D721Med (cell line): ENCODE measurements at regions not wholly inside any gene's neighbourhood (a gene's known extent, or its start where the extent isn't known, plus 50 kb on each side); places are given as distances from the start of the nearest gene placed in this dataset.
A peak's percentile ranks its signal among the peaks of the same experiment; 100 is the strongest.

Experiments
- DNase-seq: peaks from one replicate; pipeline ENCODE4 v3.0.0; 2011; ENCODE audit warnings: low spot score; ENCODE audit not compliant: insufficient read length
- FAIRE-seq: peaks from 2 replicates; lab custom pipeline; 2011; peaks lifted over from hg19 to GRCh38; lab: Jason Lieb, UNC
- TF ChIP-seq, protein P1 (sequence below): IDR thresholded peaks from 2 replicates; pipeline ENCODE4 v1.5.1; 2012; ENCODE audit warnings: mild to moderate bottlenecking, control low read depth; ENCODE audit not compliant: insufficient read depth; ENCODE audit errors: missing control alignments

DNA sequence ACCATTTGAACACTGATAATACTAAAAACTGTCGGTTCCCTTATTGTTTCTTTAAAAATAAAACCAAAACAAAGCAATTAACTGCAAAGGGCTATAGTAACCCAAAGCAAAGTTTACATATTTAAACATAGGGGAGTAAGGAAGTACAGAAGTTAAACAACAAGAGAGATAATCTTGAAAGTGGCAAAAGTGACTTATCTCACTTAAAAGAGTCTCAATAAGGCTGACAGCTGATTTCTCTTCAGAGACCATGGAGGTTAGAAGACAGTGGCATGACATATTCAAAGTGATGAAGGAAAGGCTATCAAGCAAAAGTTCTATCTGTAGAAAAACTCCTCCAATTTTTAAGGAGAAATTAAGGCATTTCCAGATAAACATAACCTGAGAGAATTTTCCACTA is 233.5 kb upstream of the HDAC9 start:
- TF ChIP-seq, protein P1, sequence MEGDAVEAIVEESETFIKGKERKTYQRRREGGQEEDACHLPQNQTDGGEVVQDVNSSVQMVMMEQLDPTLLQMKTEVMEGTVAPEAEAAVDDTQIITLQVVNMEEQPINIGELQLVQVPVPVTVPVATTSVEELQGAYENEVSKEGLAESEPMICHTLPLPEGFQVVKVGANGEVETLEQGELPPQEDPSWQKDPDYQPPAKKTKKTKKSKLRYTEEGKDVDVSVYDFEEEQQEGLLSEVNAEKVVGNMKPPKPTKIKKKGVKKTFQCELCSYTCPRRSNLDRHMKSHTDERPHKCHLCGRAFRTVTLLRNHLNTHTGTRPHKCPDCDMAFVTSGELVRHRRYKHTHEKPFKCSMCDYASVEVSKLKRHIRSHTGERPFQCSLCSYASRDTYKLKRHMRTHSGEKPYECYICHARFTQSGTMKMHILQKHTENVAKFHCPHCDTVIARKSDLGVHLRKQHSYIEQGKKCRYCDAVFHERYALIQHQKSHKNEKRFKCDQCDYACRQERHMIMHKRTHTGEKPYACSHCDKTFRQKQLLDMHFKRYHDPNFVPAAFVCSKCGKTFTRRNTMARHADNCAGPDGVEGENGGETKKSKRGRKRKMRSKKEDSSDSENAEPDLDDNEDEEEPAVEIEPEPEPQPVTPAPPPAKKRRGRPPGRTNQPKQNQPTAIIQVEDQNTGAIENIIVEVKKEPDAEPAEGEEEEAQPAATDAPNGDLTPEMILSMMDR, result no peak
- FAIRE-seq (no peak), DNase-seq (no peak)

DNA sequence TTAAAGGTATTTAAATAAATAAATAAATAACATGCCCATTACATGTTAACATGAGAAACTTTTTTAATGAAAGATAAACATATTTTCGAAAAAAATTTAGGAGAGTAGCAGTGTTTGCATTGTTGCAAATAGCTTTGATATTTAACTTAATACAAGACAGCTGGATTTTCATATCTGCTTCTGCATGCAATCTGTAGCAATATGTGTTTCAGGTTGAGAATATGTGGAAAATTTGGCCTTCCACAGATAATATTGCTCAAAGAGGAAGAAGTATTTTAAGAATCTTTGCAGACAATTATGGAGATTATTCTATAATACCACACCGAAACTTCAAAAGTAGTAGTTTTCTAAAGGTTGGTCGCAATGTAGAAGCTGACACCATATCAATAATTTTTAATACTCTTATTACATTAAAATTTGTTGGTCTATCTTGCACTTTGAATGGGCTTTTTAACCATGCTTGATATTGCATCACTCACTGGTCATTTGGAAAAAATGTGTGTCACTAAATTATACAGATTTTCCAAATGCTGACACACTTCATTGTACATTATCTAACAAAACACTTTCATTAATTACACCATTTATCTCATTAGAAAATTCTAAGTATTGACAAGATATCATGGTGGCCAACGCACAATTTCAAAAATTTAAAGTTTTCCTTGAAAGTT is 229.8 kb upstream of the HDAC9 start:
- TF ChIP-seq, protein P1, result no peak
- no peak for DNase-seq
- FAIRE-seq, result no peak

DNA sequence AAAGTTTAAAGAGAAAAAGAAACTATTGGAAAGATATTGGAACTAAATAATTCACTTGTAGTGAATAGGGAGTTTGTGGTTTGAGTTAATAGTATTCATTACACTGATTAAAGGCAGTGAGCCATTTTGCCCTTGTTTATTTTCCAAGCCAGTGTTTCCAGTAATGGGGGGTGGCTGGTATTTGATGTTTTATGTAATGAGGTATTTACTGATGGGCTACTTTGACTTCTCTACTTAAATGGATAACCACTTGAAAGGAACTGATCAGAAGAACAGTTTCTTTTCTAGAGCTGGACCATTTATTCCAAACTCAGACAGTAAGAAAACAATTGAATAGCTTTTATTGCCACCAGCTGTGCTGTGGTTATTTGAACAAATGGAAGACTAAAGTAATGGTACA is 227.0 kb upstream of the HDAC9 start:
- no peak for DNase-seq
- TF ChIP-seq, protein P1, result no peak
- FAIRE-seq, result no peak

DNA sequence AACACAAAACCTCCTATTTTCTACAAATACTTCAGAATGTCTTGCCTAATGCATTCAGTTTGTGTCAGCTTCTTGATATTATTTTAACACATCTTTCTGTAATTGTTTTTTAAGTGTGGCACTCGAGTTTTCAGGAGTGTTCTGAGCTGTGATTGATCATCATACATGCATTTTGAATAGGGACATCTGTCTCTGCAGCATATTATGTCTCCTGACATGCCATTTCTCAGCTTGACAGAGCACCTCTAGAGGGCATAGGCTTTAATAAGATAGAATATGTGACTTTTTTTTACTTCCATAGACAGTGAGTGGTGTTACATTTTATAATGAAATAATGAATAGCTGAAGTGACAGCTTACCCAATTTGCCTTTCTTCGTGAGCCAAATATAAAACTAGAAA is 219.2 kb upstream of the HDAC9 start:
- DNase-seq (no peak), FAIRE-seq (no peak)
- TF ChIP-seq, protein P1, result peak; percentile 7

DNA sequence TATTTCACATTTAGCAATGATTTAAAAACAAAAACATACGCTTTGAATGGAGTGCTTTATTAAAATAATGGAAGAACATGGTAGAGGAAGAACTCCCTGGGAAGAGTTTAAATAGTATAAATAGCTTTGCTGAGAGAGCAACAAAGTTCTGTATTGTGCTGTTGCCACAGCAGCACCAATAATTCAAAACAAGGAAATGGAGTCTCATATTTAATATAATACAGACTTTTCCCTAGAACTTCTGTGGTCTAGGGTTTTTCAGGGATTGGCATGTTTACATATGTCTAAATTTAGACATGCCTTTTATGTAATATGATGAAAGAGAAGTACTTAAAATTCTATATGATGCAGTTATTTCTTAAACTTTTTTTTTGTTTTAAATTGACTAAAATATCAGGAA is 217.2 kb upstream of the HDAC9 start:
- TF ChIP-seq, protein P1, result no peak
- DNase-seq, result no peak
- no peak for FAIRE-seq

DNA sequence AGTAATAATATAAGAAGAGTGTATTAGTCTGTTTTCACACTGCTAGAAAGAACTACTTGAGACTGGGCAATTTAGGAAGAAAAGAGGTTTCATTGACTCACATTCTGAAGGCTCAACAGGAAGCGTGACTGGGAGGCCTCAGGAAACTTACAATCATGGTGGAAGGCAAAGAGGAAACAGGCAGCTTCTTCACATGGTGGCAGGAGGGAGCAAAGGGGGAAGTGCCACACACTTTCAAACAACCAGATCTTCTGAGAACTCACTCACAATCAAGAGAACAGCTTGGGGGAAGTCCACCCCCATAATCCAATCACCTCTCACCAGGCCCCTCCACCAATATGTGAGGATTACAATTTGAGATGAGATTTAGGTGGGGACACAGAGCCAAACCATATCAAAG is 212.5 kb upstream of the HDAC9 start:
- no peak for DNase-seq
- TF ChIP-seq, protein P1, result no peak
- FAIRE-seq, result no peak

DNA sequence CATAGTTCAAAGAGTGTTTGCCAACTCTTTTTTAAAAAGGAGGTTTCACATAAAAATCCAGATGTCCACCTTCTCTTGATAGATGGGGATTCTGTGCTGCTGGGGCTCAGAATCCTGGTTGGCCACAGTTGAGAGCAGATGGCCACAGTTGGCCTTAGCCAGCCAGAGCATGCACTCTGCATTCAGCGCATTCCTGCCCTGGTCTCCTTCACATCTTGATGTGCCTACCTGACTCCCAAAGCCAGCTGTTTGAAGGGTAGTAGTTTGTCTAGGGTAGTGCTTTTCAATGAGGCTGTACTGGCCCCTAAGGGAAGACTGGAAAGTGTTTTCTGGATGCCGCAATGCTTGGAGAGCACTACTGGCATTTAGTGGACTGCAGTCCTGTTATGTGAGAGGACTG is 208.1 kb upstream of the HDAC9 start:
- no peak for FAIRE-seq
- TF ChIP-seq, protein P1, result no peak
- no peak for DNase-seq
